Lung (tissue), 11 donors: ENCODE measurements at regions not wholly inside any gene's neighbourhood (a gene's known extent, or its start where the extent isn't known, plus 50 kb on each side); places are given as distances from the start of the nearest gene placed in this dataset.

Source experiments
- ATAC-seq: fragments of 200-7000 bp; cut with Tn5 transposase; one replicate; pipeline ENCODE4 v1.9.1; 2020; ENCODE audit warnings: moderate number of reproducible peaks; ENCODE audit not compliant: insufficient read depth, low FRiP score
- DNase-seq, 3 donors: peaks; one replicate each; pipeline ENCODE4 v3.0.0-alpha.2; 2013 to 2017
- H3K27ac ChIP-seq, 2 donors: one replicate each; pipeline ENCODE4 v1.5.1; 2013; ENCODE audit warnings: mild to moderate bottlenecking in 2 of 2, moderate library complexity in 2 of 2, control low read depth in 1 of 2, inconsistent platforms in 1 of 2, low read depth in 1 of 2, low read length in 1 of 2
- H3K27me3 ChIP-seq, 3 donors: one replicate each; pipeline ENCODE4 v1.5.1; 2013; ENCODE audit warnings: low read length in 2 of 3; ENCODE audit not compliant: control insufficient read depth in 3 of 3, insufficient read depth in 3 of 3
- H3K36me3 ChIP-seq, 4 donors: one replicate each; pipeline ENCODE4 v1.5.1; 2013; ENCODE audit warnings: low read length in 4 of 4, mild to moderate bottlenecking in 1 of 4, moderate library complexity in 1 of 4; ENCODE audit not compliant: control insufficient read depth in 4 of 4, insufficient read depth in 4 of 4
- H3K4me1 ChIP-seq, 5 donors: one replicate each; pipeline ENCODE4 v1.5.1; 2013; ENCODE audit warnings: low read length in 5 of 5, mild to moderate bottlenecking in 2 of 5, moderate library complexity in 1 of 5; ENCODE audit not compliant: control insufficient read depth in 5 of 5, insufficient read depth in 5 of 5
- H3K4me3 ChIP-seq: one replicate; pipeline ENCODE4 v1.5.1; 2013; ENCODE audit warnings: mild to moderate bottlenecking, control low read depth, moderate library complexity
- H3K9ac ChIP-seq, 2 donors: one replicate each; pipeline ENCODE4 v1.5.1; 2013; ENCODE audit warnings: low read length in 2 of 2, control low read depth in 1 of 2; ENCODE audit not compliant: insufficient read depth in 1 of 2
- H3K9me3 ChIP-seq, 4 donors: one replicate each; pipeline ENCODE4 v1.5.1; 2013; ENCODE audit warnings: low read length in 3 of 4, mild to moderate bottlenecking in 1 of 4, moderate library complexity in 1 of 4; ENCODE audit not compliant: control insufficient read depth in 4 of 4, insufficient read depth in 3 of 4
- WGBS, 2 donors: extraction: QIAGEN DNeasy Blood & Tissue Kit; methylation state at CpG; one replicate each; pipeline ENCODE4 v1.1.7; 2013; 5-methylcytosine and 5-hydroxymethylcytosine counted together
- TF ChIP-seq, protein P1 (sequence below): IDR thresholded peaks from 2 replicates; pipeline ENCODE4 v1.5.1; 2012; ENCODE audit warnings: mild to moderate bottlenecking; ENCODE audit errors: control extremely low read depth, extremely low read depth
- donor health status: control.
- donor health status: control.
- donor health status: Bipolar disorder and iron deficiency.
- donor health status: healthy.
- donor health status: DM: yes; HTN: yes; CAD: no.

DNA sequence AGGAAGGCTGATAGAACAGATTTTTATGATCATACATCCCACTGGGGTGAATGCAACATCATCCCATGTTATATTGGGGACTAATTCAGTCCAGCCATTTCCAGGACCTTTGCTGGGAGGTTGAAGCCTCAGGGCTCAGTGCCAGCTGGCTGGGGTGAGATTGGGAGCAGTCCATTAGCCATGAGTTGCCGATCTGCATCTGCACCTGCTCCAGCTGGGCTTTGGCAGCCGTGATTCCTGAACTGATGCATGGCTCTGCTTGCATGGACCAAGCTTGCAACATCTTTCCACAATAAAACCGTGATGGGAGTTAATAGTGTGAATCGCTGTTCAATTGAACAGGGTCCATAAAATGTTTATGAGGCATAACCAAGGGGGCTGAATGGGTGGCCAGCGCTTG is 346.9 kb downstream of the TYW1 start:
- Histone ChIP-seq H3K4me1 (no peaks in the 10 kb centered on the region), H3K4me3 (no peak overlapping the region), H3K9ac (no peak overlapping the region), H3K27me3 (no peaks in the 10 kb centered on the region), H3K36me3 (peaks cover 4 to 15% (median 8%) of the 10 kb centered on the region in 4 donors), H3K27ac (no peak overlapping the region), H3K9me3 (peaks cover 0 to 8% (median 2%) of the 10 kb centered on the region in 4 donors)
- ATAC-seq (no peak), DNase-seq (no peak)
- TF ChIP-seq, protein P1, sequence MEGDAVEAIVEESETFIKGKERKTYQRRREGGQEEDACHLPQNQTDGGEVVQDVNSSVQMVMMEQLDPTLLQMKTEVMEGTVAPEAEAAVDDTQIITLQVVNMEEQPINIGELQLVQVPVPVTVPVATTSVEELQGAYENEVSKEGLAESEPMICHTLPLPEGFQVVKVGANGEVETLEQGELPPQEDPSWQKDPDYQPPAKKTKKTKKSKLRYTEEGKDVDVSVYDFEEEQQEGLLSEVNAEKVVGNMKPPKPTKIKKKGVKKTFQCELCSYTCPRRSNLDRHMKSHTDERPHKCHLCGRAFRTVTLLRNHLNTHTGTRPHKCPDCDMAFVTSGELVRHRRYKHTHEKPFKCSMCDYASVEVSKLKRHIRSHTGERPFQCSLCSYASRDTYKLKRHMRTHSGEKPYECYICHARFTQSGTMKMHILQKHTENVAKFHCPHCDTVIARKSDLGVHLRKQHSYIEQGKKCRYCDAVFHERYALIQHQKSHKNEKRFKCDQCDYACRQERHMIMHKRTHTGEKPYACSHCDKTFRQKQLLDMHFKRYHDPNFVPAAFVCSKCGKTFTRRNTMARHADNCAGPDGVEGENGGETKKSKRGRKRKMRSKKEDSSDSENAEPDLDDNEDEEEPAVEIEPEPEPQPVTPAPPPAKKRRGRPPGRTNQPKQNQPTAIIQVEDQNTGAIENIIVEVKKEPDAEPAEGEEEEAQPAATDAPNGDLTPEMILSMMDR, result no peak
- WGBS, 2 donors, result 80 to 97% methylated on average over 5 of the region's 5 CpGs

DNA sequence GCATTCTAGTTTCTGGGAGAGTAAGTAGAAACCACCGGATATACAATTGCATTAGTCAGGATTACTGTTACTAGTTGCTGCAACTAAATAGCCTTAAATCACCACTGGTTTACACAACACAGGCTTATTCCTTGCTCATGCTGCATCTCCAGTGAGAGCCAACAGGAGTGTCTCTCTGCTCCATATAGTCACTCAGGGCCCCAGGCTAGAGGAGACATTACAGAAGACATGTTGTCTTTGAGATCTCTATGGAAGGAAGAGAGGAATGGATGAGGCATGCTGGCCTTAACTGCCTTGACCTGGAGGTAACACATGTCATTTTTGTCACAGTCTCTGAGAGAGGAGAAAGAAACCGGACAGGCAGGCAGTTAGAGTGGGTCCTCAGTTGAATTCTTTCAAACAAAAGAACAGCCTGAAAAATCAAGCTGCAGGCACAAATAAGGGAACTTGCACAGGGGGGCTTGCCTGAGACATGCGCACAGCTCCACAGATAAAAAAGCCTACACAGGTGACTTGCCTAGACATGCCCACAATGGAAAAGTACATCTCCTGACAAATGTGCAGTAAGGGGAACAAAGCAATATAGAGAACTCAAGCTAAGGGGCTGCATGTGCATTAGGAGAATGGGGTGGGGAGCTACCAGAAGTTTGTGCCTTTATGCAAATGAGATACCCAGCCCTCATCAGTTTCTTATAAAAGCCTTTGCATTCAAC is 348.0 kb downstream of the TYW1 start:
- Histone ChIP-seq H3K9me3 (peaks cover 0 to 8% (median 2%) of the 10 kb centered on the region in 4 donors), H3K9ac (no peak overlapping the region), H3K27me3 (no peaks in the 10 kb centered on the region), H3K4me1 (no peaks in the 10 kb centered on the region), H3K4me3 (no peak overlapping the region), H3K27ac (no peak overlapping the region), H3K36me3 (peaks cover 4 to 12% (median 6%) of the 10 kb centered on the region in 4 donors)
- TF ChIP-seq, protein P1, result no peak
- no peak for ATAC-seq
- no peak for DNase-seq
- WGBS, 2 donors, result 99 to 100% methylated on average over 3 of the region's 3 CpGs

DNA sequence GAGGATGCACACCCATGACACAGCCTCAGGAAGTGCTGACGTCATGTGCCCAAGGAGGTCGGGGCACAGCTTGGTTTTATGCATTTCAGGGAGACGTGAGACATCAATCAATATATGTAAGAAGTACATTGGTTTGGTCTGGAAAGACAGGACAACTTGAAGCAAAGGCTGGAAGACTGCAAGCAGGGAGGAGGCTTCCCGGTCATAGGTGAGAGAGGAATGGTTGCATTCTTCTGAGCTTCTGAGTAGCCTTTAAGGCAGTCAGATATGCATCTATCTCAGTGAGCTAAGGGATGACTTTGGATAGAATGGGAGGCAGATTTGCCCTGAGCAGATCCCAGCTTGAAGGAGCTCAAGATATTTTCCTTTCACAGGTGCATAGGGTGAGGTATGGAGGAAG is 349.5 kb downstream of the TYW1 start:
- 69 to 93% methylated on average over 4 of the region's 4 CpGs for WGBS, 2 donors
- no peaks in the 10 kb centered on the region for H3K27me3 ChIP-seq
- DNase-seq (no peak), ATAC-seq (no peak)
- no peaks in the 10 kb centered on the region for H3K4me1 ChIP-seq
- TF ChIP-seq, protein P1, result no peak
- H3K9ac ChIP-seq, result no peak overlapping the region
- H3K27ac ChIP-seq, result no peak overlapping the region
- peaks cover 0 to 8% (median 2%) of the 10 kb centered on the region in 4 donors for H3K9me3 ChIP-seq
- no peak overlapping the region for H3K4me3 ChIP-seq
- H3K36me3 ChIP-seq, result peaks cover 0 to 10% (median 3%) of the 10 kb centered on the region in 4 donors
